Activated CD8-positive, alpha-beta T cell treated with anti-CD3 and anti-CD28 coated beads for 36 hours (primary cell): ENCODE measurements at regions not wholly inside any gene's neighbourhood (a gene's known extent, or its start where the extent isn't known, plus 50 kb on each side); places are given as distances from the start of the nearest gene placed in this dataset.
"Not testable (repeated sequence)": the region's sequence is repeated elsewhere in the genome, so short reads cannot be mapped to it uniquely, and the experiment has no call there.

ENCODE experiments used
- ATAC-seq: fragments of 200-7000 bp; cut with Tn5 transposase; one replicate; pipeline ENCODE4 v1.10.0; 2021; ENCODE audit warnings: mild to moderate bottlenecking, moderate library complexity
- CTCF ChIA-PET: fragments of 350-600 bp; sonication (Branson Sonifier 250); formaldehyde crosslinking; loops from one replicate; lab custom pipeline; 2021; ENCODE audit warnings: antibody characterized with exemption; lab: Charles Lee
- POLR2A ChIA-PET: fragments of 350-600 bp; sonication (Branson Sonifier 250); formaldehyde crosslinking; loops from one replicate; lab custom pipeline; 2021; ENCODE audit warnings: antibody characterized with exemption; lab: Charles Lee
- DNase-seq: peaks from one replicate; pipeline ENCODE4 v3.0.0-alpha.2; 2020
- H3K27ac Mint-ChIP-seq: one replicate; pipeline ENCODE4 v1.8.0; 2021; ENCODE audit warnings: mild to moderate bottlenecking, mixed read lengths
- H3K27me3 Mint-ChIP-seq: one replicate; pipeline ENCODE4 v1.8.0; 2021; ENCODE audit warnings: mixed read lengths
- H3K36me3 Mint-ChIP-seq: one replicate; pipeline ENCODE4 v1.8.0; 2021; ENCODE audit warnings: low read depth, mixed read lengths
- H3K4me1 Mint-ChIP-seq: one replicate; pipeline ENCODE4 v1.8.0; 2021; ENCODE audit warnings: low read depth, mixed read lengths
- H3K4me3 Mint-ChIP-seq: one replicate; pipeline ENCODE4 v1.8.0; 2021; ENCODE audit warnings: mild to moderate bottlenecking, moderate library complexity, mixed read lengths
- H3K9me3 Mint-ChIP-seq: one replicate; pipeline ENCODE4 v1.8.0; 2021; ENCODE audit warnings: mixed read lengths
- CTCF ChIP-seq: fragments of 200-600 bp; IDR thresholded peaks from one replicate; pipeline ENCODE4 v1.8.0; 2022; ENCODE audit warnings: antibody characterized with exemption, mild to moderate bottlenecking
- intact Hi-C: fragments of 100-400 bp; cut with micrococcal nuclease; formaldehyde crosslinking; loops from one replicate; pipeline ENCODE4 v1.10.0; 2022

- no peak for TF ChIP-seq CTCF
- Mint-ChIP-seq H3K4me3 (no peak overlapping the region), H3K36me3 (no peaks in the 10 kb centered on the region), H3K27me3 (peaks cover 15% of the 10 kb centered on the region), H3K9me3 (no peaks in the 10 kb centered on the region), H3K27ac (no peak overlapping the region), H3K4me1 (peaks cover 4% of the 10 kb centered on the region)
- intact Hi-C loops, result no loop called here
- ChIA-PET CTCF (no interaction called here), POLR2A (interaction anchor here (1.0 kb wide), 1 partner anchor 16 kb away, joined by 4 read pairs; no protein-coding TSS in a partner anchor)
- DNase-seq, result no peak
- no peak for ATAC-seq
Observed at GRCh38 chr9:129554649-129555048, 66.3 kb downstream of the C9orf50 start.

- intact Hi-C loops, result no loop called here
- no peak overlapping the region for H3K27ac Mint-ChIP-seq
- ChIA-PET CTCF (interaction anchor here (1.2 to 1.8 kb wide), 3 partner anchors 58 to 414 kb away, joined by 3 to 5 read pairs (median 4); no protein-coding TSS in a partner anchor), POLR2A (interaction anchor here (0.9 kb wide), 1 partner anchor 44 kb away, joined by 3 read pairs; no protein-coding TSS in a partner anchor)
- no peak for ATAC-seq
- DNase-seq, result no peak
- H3K9me3 Mint-ChIP-seq, result no peaks in the 10 kb centered on the region
- H3K36me3 Mint-ChIP-seq, result no peaks in the 10 kb centered on the region
- peaks cover 8% of the 10 kb centered on the region for H3K4me1 Mint-ChIP-seq
- H3K27me3 Mint-ChIP-seq, result peaks cover 26% of the 10 kb centered on the region
- TF ChIP-seq CTCF, result no peak
- no peak overlapping the region for H3K4me3 Mint-ChIP-seq
Observed at GRCh38 chr9:129553277-129553676, 67.6 kb downstream of the C9orf50 start.

- peaks cover 26% of the 10 kb centered on the region for H3K27me3 Mint-ChIP-seq
- no peak for TF ChIP-seq CTCF
- DNase-seq (no peak), ATAC-seq (no peak)
- no peak overlapping the region for H3K4me3 Mint-ChIP-seq
- peaks cover 8% of the 10 kb centered on the region for H3K4me1 Mint-ChIP-seq
- intact Hi-C loops, result no loop called here
- no peak overlapping the region for H3K27ac Mint-ChIP-seq
- CTCF ChIA-PET, result interaction anchor here (1.2 to 1.8 kb wide), 3 partner anchors 55 to 413 kb away, joined by 3 to 5 read pairs (median 3); no protein-coding TSS in a partner anchor
- H3K9me3 Mint-ChIP-seq, result no peaks in the 10 kb centered on the region
- H3K36me3 Mint-ChIP-seq, result no peaks in the 10 kb centered on the region
- POLR2A ChIA-PET, result interaction anchor here (0.6 kb wide), 1 partner anchor 43 kb away, joined by 3 read pairs; no protein-coding TSS in a partner anchor
Observed at GRCh38 chr9:129552064-129552463, 68.8 kb downstream of the C9orf50 start.

GRCh38 chr9:129551393-129551973 is 69.4 kb downstream of the C9orf50 start:
- ChIA-PET POLR2A (no interaction called here), CTCF (interaction anchor here (1.2 to 1.8 kb wide), 2 partner anchors 54 to 59 kb away, joined by 3 to 5 read pairs; no protein-coding TSS in a partner anchor)
- TF ChIP-seq CTCF, result no peak
- Mint-ChIP-seq H3K9me3 (no peaks in the 10 kb centered on the region), H3K27me3 (peaks cover 26% of the 10 kb centered on the region), H3K4me1 (peaks cover 8% of the 10 kb centered on the region), H3K4me3 (no peak overlapping the region), H3K27ac (no peak overlapping the region), H3K36me3 (no peaks in the 10 kb centered on the region)
- intact Hi-C loops, result no loop called here
- ATAC-seq (no peak), DNase-seq (no peak)

- CTCF ChIA-PET, DNase-seq, H3K4me1 Mint-ChIP-seq, H3K36me3 Mint-ChIP-seq, H3K27ac Mint-ChIP-seq, ATAC-seq, intact Hi-C loops, POLR2A ChIA-PET, H3K9me3 Mint-ChIP-seq: not testable (repeated sequence)
- Mint-ChIP-seq H3K4me3 (peak overlapping the region; percentile 60), H3K27me3 (peaks cover 26% of the 10 kb centered on the region)
Observed at GRCh38 chr9:129550977-129551376, 69.9 kb downstream of the C9orf50 start.
